Gastroesophageal sphincter (tissue), 4 donors: ENCODE measurements at regions not wholly inside any gene's neighbourhood (a gene's known extent, or its start where the extent isn't known, plus 50 kb on each side); places are given as distances from the start of the nearest gene placed in this dataset.

Experiments used
- ATAC-seq: fragments of 150-250 bp; one replicate; pipeline ENCODE4 v1.9.1; 2016; ENCODE audit warnings: mild to moderate bottlenecking, moderate library complexity
- H3K27ac ChIP-seq, 4 donors: fragments of 200-600 bp; sonication (generic) in 3 of 4; 1 replicate in 3 of 4; 2 replicates in 1 of 4; pipeline ENCODE4 v1.5.1; 2016 to 2019
- H3K27me3 ChIP-seq: fragments of 200-600 bp; sonication (generic); one replicate; pipeline ENCODE4 v1.5.1; 2019
- H3K36me3 ChIP-seq, 2 donors: fragments of 200-600 bp; sonication (generic); one replicate each; pipeline ENCODE4 v1.5.1; 2019; ENCODE audit warnings: control low read depth in 1 of 2
- H3K4me1 ChIP-seq, 3 donors: fragments of 200-600 bp; sonication (generic); 1 replicate in 2 of 3; 2 replicates in 1 of 3; pipeline ENCODE4 v1.5.1; 2016 to 2019; ENCODE audit warnings: control low read depth in 2 of 3
- H3K4me3 ChIP-seq, 2 donors: fragments of 200-600 bp; sonication (generic); one replicate each; pipeline ENCODE4 v1.5.1; 2019; ENCODE audit warnings: mild to moderate bottlenecking in 1 of 2, moderate library complexity in 1 of 2
- H3K9me3 ChIP-seq, 3 donors: fragments of 200-600 bp; sonication (generic); one replicate each; pipeline ENCODE4 v1.5.1; 2017 to 2019; ENCODE audit warnings: control low read depth in 2 of 3
- EP300 ChIP-seq: sonication (generic); formaldehyde crosslinking; IDR thresholded peaks from one replicate; pipeline ENCODE4 v1.6.1; 2017; ENCODE audit warnings: antibody characterized with exemption, mild to moderate bottlenecking
- POLR2A ChIP-seq, 2 donors: fragments of 450-650 bp; IDR thresholded peaks; one replicate each; pipeline ENCODE4 v1.6.1; 2017; ENCODE audit warnings: antibody characterized with exemption in 2 of 2, mild to moderate bottlenecking in 2 of 2, moderate library complexity in 1 of 2
- POLR2AphosphoS5 ChIP-seq: sonication (generic); formaldehyde crosslinking; IDR thresholded peaks from one replicate; pipeline ENCODE4 v1.6.1; 2017; ENCODE audit warnings: antibody characterized with exemption
- WGBS, 2 donors: methylation state at CpG; one replicate each; pipeline ENCODE4 v1.1.5; 2018; ENCODE audit warnings: low coverage in 1 of 2; 5-methylcytosine and 5-hydroxymethylcytosine counted together
- TF ChIP-seq, protein P1 (sequence below), 4 experiments: fragments of 200-600 bp in 2 of 4; fragments of 450-650 bp in 2 of 4; sonication (generic) in 1 of 4; IDR thresholded peaks; one replicate each; pipeline ENCODE4 v1.5.1; 2017 to 2019; ENCODE audit warnings: antibody characterized with exemption in 4 of 4, mild to moderate bottlenecking in 2 of 4, moderate library complexity in 2 of 4

- H3K4me3 ChIP-seq: no peak overlapping the region
- 37 to 46% methylated on average over 5 to 6 of the region's 9 CpGs for WGBS, 2 donors
- H3K27ac ChIP-seq: no peak overlapping the region
- ATAC-seq: no peak
- no peaks in the 10 kb centered on the region for H3K27me3 ChIP-seq
- no peaks in the 10 kb centered on the region for H3K4me1 ChIP-seq
- H3K36me3 ChIP-seq: no peaks in the 10 kb centered on the region
- TF ChIP-seq, protein P1, sequence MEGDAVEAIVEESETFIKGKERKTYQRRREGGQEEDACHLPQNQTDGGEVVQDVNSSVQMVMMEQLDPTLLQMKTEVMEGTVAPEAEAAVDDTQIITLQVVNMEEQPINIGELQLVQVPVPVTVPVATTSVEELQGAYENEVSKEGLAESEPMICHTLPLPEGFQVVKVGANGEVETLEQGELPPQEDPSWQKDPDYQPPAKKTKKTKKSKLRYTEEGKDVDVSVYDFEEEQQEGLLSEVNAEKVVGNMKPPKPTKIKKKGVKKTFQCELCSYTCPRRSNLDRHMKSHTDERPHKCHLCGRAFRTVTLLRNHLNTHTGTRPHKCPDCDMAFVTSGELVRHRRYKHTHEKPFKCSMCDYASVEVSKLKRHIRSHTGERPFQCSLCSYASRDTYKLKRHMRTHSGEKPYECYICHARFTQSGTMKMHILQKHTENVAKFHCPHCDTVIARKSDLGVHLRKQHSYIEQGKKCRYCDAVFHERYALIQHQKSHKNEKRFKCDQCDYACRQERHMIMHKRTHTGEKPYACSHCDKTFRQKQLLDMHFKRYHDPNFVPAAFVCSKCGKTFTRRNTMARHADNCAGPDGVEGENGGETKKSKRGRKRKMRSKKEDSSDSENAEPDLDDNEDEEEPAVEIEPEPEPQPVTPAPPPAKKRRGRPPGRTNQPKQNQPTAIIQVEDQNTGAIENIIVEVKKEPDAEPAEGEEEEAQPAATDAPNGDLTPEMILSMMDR (IDR thresholded peaks at IDR 0.05): no peak
- H3K9me3 ChIP-seq: no peaks in the 10 kb centered on the region
Observed at GRCh38 chr10:117929327-117930067, 117.2 kb downstream of the RAB11FIP2 start.

- WGBS, 2 donors: 71% methylated on average over 2 of the region's 2 CpGs; no CpG with 5 or more reads in 1 of the 2 donors
- Histone ChIP-seq H3K9me3 (no peaks in the 10 kb centered on the region), H3K27me3 (no peaks in the 10 kb centered on the region), H3K4me1 (no peaks in the 10 kb centered on the region), H3K27ac (no peak overlapping the region), H3K36me3 (no peaks in the 10 kb centered on the region), H3K4me3 (no peak overlapping the region)
- no peak for ATAC-seq
- TF ChIP-seq POLR2AphosphoS5 (no peak), POLR2A (IDR thresholded peaks at IDR 0.05) (no peak), EP300 (no peak)
- TF ChIP-seq, protein P1 (IDR thresholded peaks at IDR 0.05): no peak
Observed at GRCh38 chr10:117931078-117931477, 115.7 kb downstream of the RAB11FIP2 start.

- Histone ChIP-seq H3K27me3 (no peaks in the 10 kb centered on the region), H3K9me3 (no peaks in the 10 kb centered on the region), H3K4me3 (no peak overlapping the region), H3K36me3 (no peaks in the 10 kb centered on the region), H3K4me1 (no peaks in the 10 kb centered on the region), H3K27ac (no peak overlapping the region)
- WGBS, 2 donors: 56 to 68% methylated on average over 3 of the region's 3 CpGs
- TF ChIP-seq POLR2AphosphoS5 (no peak), EP300 (no peak), POLR2A (IDR thresholded peaks at IDR 0.05) (no peak)
- TF ChIP-seq, protein P1 (IDR thresholded peaks at IDR 0.05): no peak
- no peak for ATAC-seq
Observed at GRCh38 chr10:117933036-117933435, 113.7 kb downstream of the RAB11FIP2 start.

DNA sequence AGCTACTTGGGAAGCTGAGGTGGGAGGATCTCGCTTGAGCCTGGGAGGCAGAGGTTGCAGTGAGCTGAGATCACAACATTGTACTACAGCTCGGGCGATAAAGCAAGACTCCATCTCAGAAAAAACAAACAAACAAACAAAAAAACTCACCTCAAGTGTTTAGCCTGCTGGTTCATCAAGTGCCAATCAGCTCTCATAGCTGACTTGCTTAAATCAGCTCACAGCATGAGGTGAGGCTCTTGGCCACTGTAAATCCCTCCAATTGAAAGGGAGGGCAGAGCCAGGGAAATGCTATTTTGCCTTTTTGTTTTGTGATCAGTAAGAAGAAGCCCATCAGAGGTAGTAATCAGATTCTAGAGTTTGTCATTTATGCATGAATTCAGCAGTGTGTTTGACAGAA is 112.3 kb downstream of the RAB11FIP2 start:
- Histone ChIP-seq H3K27ac (no peak overlapping the region), H3K4me1 (no peaks in the 10 kb centered on the region), H3K4me3 (no peak overlapping the region), H3K36me3 (no peaks in the 10 kb centered on the region), H3K9me3 (no peaks in the 10 kb centered on the region), H3K27me3 (no peaks in the 10 kb centered on the region)
- ATAC-seq: no peak
- TF ChIP-seq, protein P1 (IDR thresholded peaks at IDR 0.05): no peak
- TF ChIP-seq POLR2A (IDR thresholded peaks at IDR 0.05): no peak
- TF ChIP-seq EP300: no peak
- no peak for TF ChIP-seq POLR2AphosphoS5
- WGBS, 2 donors: 46 to 52% methylated on average over 3 of the region's 3 CpGs

DNA sequence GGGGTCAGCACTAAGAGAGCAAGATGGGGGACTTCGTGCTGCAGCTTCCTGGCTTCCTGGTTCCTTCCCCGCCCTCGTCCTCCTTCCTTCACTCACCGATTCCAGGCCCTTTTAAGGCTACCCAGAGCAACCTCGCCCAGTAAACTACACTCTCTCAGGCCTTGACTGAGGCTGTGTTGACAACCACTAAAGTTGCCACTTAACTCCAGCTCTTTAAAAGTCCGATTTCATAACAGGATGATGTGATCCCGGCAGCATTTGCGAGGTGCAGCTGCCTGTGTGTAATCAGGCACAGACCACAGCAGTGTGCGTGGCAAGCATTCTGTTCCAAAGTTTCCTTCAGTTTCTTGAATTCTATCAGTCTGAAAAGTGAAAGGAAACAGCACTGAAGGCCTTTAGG is 110.6 kb downstream of the RAB11FIP2 start:
- no peak overlapping the region for H3K27ac ChIP-seq
- H3K27me3 ChIP-seq: no peaks in the 10 kb centered on the region
- no peaks in the 10 kb centered on the region for H3K4me1 ChIP-seq
- no peaks in the 10 kb centered on the region for H3K9me3 ChIP-seq
- TF ChIP-seq POLR2AphosphoS5 (no peak), EP300 (no peak), POLR2A (IDR thresholded peaks at IDR 0.05) (no peak)
- TF ChIP-seq, protein P1 (IDR thresholded peaks at IDR 0.05): no peak
- no peak overlapping the region for H3K4me3 ChIP-seq
- WGBS, 2 donors: 46 to 73% methylated on average over 5 to 6 of the region's 9 CpGs
- no peak for ATAC-seq
- no peaks in the 10 kb centered on the region for H3K36me3 ChIP-seq
